IPS-18a (cell line): ENCODE measurements at regions not wholly inside any gene's neighbourhood (a gene's known extent, or its start where the extent isn't known, plus 50 kb on each side); places are given as distances from the start of the nearest gene placed in this dataset.

Source experiments
- H3K27ac ChIP-seq: one replicate; pipeline ENCODE4 v1.5.1; 2013; ENCODE audit warnings: low read length
- H3K27me3 ChIP-seq: one replicate; pipeline ENCODE4 v1.6.1; 2013; ENCODE audit warnings: mild to moderate bottlenecking, low read length; ENCODE audit not compliant: control insufficient read depth, insufficient read depth
- H3K36me3 ChIP-seq: one replicate; pipeline ENCODE4 v1.6.1; 2013; ENCODE audit warnings: low read depth, low read length; ENCODE audit not compliant: control insufficient read depth
- H3K4me1 ChIP-seq: one replicate; pipeline ENCODE4 v1.6.1; 2013; ENCODE audit warnings: low read depth, low read length; ENCODE audit not compliant: control insufficient read depth
- H3K4me3 ChIP-seq: one replicate; pipeline ENCODE4 v1.5.1; 2013; ENCODE audit warnings: low read length
- H3K9ac ChIP-seq: one replicate; pipeline ENCODE4 v1.6.1; 2013; ENCODE audit warnings: mild to moderate bottlenecking, low read length, moderate library complexity
- H3K9me3 ChIP-seq: one replicate; pipeline ENCODE4 v1.6.1; 2013; ENCODE audit warnings: low read depth, low read length; ENCODE audit not compliant: control insufficient read depth

GRCh38 chr16:6692874-6693273, 639.8 kb upstream of the RBFOX1 start:
- H3K27me3 ChIP-seq: no peaks in the 10 kb centered on the region
- H3K36me3 ChIP-seq: no peaks in the 10 kb centered on the region
- no peak overlapping the region for H3K4me3 ChIP-seq

GRCh38 chr16:6690741-6691140, 641.9 kb upstream of the RBFOX1 start:
- H3K4me1 ChIP-seq: no peaks in the 10 kb centered on the region
- H3K27me3 ChIP-seq: no peaks in the 10 kb centered on the region
- no peak overlapping the region for H3K9ac ChIP-seq
- peaks cover 3% of the 10 kb centered on the region for H3K9me3 ChIP-seq
- H3K36me3 ChIP-seq: no peaks in the 10 kb centered on the region
- no peak overlapping the region for H3K4me3 ChIP-seq
- H3K27ac ChIP-seq: no peak overlapping the region

More at GRCh38 chr16:6692874-6693273, 639.8 kb upstream of the RBFOX1 start:
- H3K4me1 ChIP-seq: no peaks in the 10 kb centered on the region
- H3K9ac ChIP-seq: no peak overlapping the region
- no peak overlapping the region for H3K27ac ChIP-seq
- H3K9me3 ChIP-seq: no peaks in the 10 kb centered on the region

GRCh38 chr16:6689643-6690042, 643.0 kb upstream of the RBFOX1 start:
- Histone ChIP-seq H3K36me3 (no peaks in the 10 kb centered on the region), H3K27me3 (no peaks in the 10 kb centered on the region), H3K4me1 (no peaks in the 10 kb centered on the region), H3K9me3 (peaks cover 3% of the 10 kb centered on the region), H3K9ac (no peak overlapping the region), H3K27ac (no peak overlapping the region), H3K4me3 (no peak overlapping the region)

GRCh38 chr16:6687593-6687992, 645.1 kb upstream of the RBFOX1 start:
- Histone ChIP-seq H3K27ac (no peak overlapping the region), H3K4me1 (no peaks in the 10 kb centered on the region), H3K4me3 (no peak overlapping the region)

GRCh38 chr16:6684076-6684673, 648.5 kb upstream of the RBFOX1 start:
- Histone ChIP-seq H3K27ac (no peak overlapping the region), H3K4me3 (no peak overlapping the region), H3K9ac (no peak overlapping the region), H3K9me3 (peaks cover 3% of the 10 kb centered on the region), H3K4me1 (no peaks in the 10 kb centered on the region), H3K36me3 (no peaks in the 10 kb centered on the region), H3K27me3 (no peaks in the 10 kb centered on the region)

More at GRCh38 chr16:6687593-6687992, 645.1 kb upstream of the RBFOX1 start:
- no peaks in the 10 kb centered on the region for H3K36me3 ChIP-seq
- no peaks in the 10 kb centered on the region for H3K27me3 ChIP-seq
- peaks cover 3% of the 10 kb centered on the region for H3K9me3 ChIP-seq
- no peak overlapping the region for H3K9ac ChIP-seq

GRCh38 chr16:6682142-6682811, 650.4 kb upstream of the RBFOX1 start:
- Histone ChIP-seq H3K27ac (no peak overlapping the region), H3K27me3 (no peaks in the 10 kb centered on the region), H3K36me3 (no peaks in the 10 kb centered on the region), H3K9me3 (no peaks in the 10 kb centered on the region), H3K9ac (no peak overlapping the region), H3K4me1 (no peaks in the 10 kb centered on the region), H3K4me3 (no peak overlapping the region)

GRCh38 chr16:6678586-6678985, 654.1 kb upstream of the RBFOX1 start:
- Histone ChIP-seq H3K4me1 (no peaks in the 10 kb centered on the region), H3K36me3 (no peaks in the 10 kb centered on the region), H3K9ac (no peak overlapping the region), H3K4me3 (no peak overlapping the region), H3K27me3 (no peaks in the 10 kb centered on the region), H3K27ac (no peak overlapping the region), H3K9me3 (no peaks in the 10 kb centered on the region)

- Histone ChIP-seq H3K27me3 (no peaks in the 10 kb centered on the region), H3K4me1 (no peaks in the 10 kb centered on the region), H3K4me3 (no peak overlapping the region), H3K36me3 (no peaks in the 10 kb centered on the region), H3K9me3 (no peaks in the 10 kb centered on the region), H3K9ac (no peak overlapping the region), H3K27ac (no peak overlapping the region)
Observed at GRCh38 chr16:6674071-6674470, 658.6 kb upstream of the RBFOX1 start.

GRCh38 chr16:6672507-6672906, 660.1 kb upstream of the RBFOX1 start:
- Histone ChIP-seq H3K9me3 (no peaks in the 10 kb centered on the region), H3K36me3 (no peaks in the 10 kb centered on the region), H3K4me1 (no peaks in the 10 kb centered on the region), H3K27me3 (no peaks in the 10 kb centered on the region), H3K4me3 (no peak overlapping the region), H3K9ac (no peak overlapping the region), H3K27ac (no peak overlapping the region)

GRCh38 chr16:6667393-6667792, 665.3 kb upstream of the RBFOX1 start:
- H3K9me3 ChIP-seq: no peaks in the 10 kb centered on the region
- H3K27me3 ChIP-seq: no peaks in the 10 kb centered on the region
- H3K9ac ChIP-seq: no peak overlapping the region
- H3K4me1 ChIP-seq: peaks cover 16% of the 10 kb centered on the region
- no peaks in the 10 kb centered on the region for H3K36me3 ChIP-seq
- H3K27ac ChIP-seq: no peak overlapping the region
- no peak overlapping the region for H3K4me3 ChIP-seq

GRCh38 chr16:6665126-6665525, 667.5 kb upstream of the RBFOX1 start:
- no peaks in the 10 kb centered on the region for H3K36me3 ChIP-seq

GRCh38 chr16:6663668-6664067, 669.0 kb upstream of the RBFOX1 start:
- no peaks in the 10 kb centered on the region for H3K9me3 ChIP-seq
- no peak overlapping the region for H3K9ac ChIP-seq
- H3K4me3 ChIP-seq: no peak overlapping the region
- H3K4me1 ChIP-seq: peaks cover 21% of the 10 kb centered on the region
- H3K27me3 ChIP-seq: no peaks in the 10 kb centered on the region
- H3K27ac ChIP-seq: no peak overlapping the region
- no peaks in the 10 kb centered on the region for H3K36me3 ChIP-seq

More at GRCh38 chr16:6665126-6665525, 667.5 kb upstream of the RBFOX1 start:
- no peak overlapping the region for H3K9ac ChIP-seq
- no peak overlapping the region for H3K27ac ChIP-seq
- H3K9me3 ChIP-seq: no peaks in the 10 kb centered on the region
- no peaks in the 10 kb centered on the region for H3K27me3 ChIP-seq
- H3K4me1 ChIP-seq: peaks cover 21% of the 10 kb centered on the region
- H3K4me3 ChIP-seq: no peak overlapping the region
